ENCODE measurements at regions not wholly inside any gene's neighbourhood (a gene's known extent, or its start where the extent isn't known, plus 50 kb on each side); places are given as distances from the start of the nearest gene placed in this dataset.
"Not testable (repeated sequence)": the region's sequence is repeated elsewhere in the genome, so short reads cannot be mapped to it uniquely, and the experiment has no call there.

DNA sequence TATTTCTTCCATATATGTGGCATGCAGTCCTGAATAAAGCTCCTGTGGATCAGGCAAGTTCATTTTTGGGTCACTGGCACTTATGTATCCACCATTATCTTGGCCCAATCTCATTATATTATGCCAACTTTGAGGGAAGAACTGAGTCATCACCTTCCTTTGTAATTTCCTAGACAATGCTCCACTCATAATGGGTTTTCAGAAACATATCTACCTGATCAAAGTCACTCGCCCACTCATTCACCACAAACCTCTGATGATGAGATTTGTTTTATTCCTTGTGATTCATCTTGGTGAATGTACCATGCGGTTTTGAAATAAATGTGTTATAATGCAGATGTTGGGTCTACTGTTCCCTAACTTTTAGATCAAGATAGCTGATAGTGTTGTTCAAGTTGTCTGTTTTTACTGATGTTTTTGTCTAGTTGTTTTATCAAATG is 525.8 kb downstream of the KIF20B start:
- Histone ChIP-seq H3K9me3 (replicated peaks in 1 of 3) (no peaks in the 10 kb centered on the region), H3K4me3 (no peak overlapping the region), H3K36me3 (replicated peaks in 1 of 2) (no peaks in the 10 kb centered on the region), H3K27ac (no peak overlapping the region), H3K4me1 (replicated peaks in 1 of 2) (no peaks in the 10 kb centered on the region), H3K27me3 (no peaks in the 10 kb centered on the region)
- TF ChIP-seq POLR2A (IDR thresholded peaks at IDR 0.05): no peak
- TF ChIP-seq, protein P1, sequence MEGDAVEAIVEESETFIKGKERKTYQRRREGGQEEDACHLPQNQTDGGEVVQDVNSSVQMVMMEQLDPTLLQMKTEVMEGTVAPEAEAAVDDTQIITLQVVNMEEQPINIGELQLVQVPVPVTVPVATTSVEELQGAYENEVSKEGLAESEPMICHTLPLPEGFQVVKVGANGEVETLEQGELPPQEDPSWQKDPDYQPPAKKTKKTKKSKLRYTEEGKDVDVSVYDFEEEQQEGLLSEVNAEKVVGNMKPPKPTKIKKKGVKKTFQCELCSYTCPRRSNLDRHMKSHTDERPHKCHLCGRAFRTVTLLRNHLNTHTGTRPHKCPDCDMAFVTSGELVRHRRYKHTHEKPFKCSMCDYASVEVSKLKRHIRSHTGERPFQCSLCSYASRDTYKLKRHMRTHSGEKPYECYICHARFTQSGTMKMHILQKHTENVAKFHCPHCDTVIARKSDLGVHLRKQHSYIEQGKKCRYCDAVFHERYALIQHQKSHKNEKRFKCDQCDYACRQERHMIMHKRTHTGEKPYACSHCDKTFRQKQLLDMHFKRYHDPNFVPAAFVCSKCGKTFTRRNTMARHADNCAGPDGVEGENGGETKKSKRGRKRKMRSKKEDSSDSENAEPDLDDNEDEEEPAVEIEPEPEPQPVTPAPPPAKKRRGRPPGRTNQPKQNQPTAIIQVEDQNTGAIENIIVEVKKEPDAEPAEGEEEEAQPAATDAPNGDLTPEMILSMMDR (IDR thresholded peaks at IDR 0.05): no peak
- DNase-seq: no peak
- WGBS, 4 donors: 64 to 73% (median 67%) methylated on average over 2 of the region's 2 CpGs
- intact Hi-C loops (cut with DNase I): no loop called here

DNA sequence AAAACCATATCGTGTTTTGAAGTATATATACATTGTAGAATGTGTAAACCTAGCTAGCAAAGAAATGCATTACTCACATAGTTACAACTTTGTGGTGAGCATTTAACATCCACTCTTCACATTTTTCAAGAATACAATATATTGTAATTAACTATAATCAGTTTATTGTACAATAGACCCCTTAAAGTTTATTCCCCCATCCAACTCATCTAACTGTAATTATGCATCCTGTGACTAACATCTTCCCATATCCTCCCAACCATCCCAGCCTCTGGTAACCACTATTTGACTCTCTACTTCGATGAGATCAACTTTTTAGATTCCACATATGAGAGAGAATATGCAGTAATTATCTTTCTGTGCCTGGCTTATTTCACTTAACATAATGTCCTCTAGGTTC is 526.4 kb downstream of the KIF20B start:
- Histone ChIP-seq H3K4me3 (no peak overlapping the region), H3K27me3 (no peaks in the 10 kb centered on the region), H3K36me3 (replicated peaks in 1 of 2) (no peaks in the 10 kb centered on the region), H3K9me3 (replicated peaks in 1 of 3) (no peaks in the 10 kb centered on the region), H3K27ac (no peak overlapping the region), H3K4me1 (replicated peaks in 1 of 2) (no peaks in the 10 kb centered on the region)
- DNase-seq: no peak
- TF ChIP-seq, protein P1 (IDR thresholded peaks at IDR 0.05): no peak
- no peak for TF ChIP-seq POLR2A (IDR thresholded peaks at IDR 0.05)
- WGBS, 4 donors: 72 to 84% (median 81%) methylated on average over 2 of the region's 2 CpGs
- intact Hi-C loops (cut with DNase I): no loop called here

DNA sequence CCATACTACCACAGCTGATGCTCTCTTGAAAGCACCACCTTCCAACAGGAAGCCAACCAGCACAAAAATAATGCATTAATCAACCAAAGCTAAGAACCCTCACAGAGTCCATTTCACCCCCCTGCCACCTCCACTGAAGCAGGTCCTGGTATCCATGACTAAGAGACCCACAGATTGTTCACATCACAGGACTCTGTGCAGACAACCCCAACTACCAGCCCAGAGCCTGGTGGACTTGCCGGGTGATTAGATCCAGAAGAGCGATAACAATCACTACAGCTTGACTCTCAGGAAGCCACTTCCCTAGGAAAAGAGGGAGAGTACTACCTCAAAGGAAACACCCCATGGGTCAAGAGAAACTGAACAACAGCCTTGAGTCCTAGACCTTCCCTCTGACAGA is 528.1 kb downstream of the KIF20B start:
- TF ChIP-seq, protein P1 (IDR thresholded peaks at IDR 0.05): no peak
- TF ChIP-seq POLR2A (IDR thresholded peaks at IDR 0.05): no peak
- Histone ChIP-seq H3K27me3 (no peaks in the 10 kb centered on the region), H3K4me1 (replicated peaks in 1 of 2) (no peaks in the 10 kb centered on the region), H3K4me3 (no peak overlapping the region), H3K9me3 (replicated peaks in 1 of 3) (no peaks in the 10 kb centered on the region), H3K36me3 (replicated peaks in 1 of 2) (no peaks in the 10 kb centered on the region), H3K27ac (no peak overlapping the region)
- intact Hi-C loops (cut with DNase I): no loop called here
- WGBS, 4 donors: 94 to 100% (median 100%) methylated on average over 2 of the region's 2 CpGs; no CpG with 5 or more reads in 1 of the 4 donors
- no peak for DNase-seq

DNA sequence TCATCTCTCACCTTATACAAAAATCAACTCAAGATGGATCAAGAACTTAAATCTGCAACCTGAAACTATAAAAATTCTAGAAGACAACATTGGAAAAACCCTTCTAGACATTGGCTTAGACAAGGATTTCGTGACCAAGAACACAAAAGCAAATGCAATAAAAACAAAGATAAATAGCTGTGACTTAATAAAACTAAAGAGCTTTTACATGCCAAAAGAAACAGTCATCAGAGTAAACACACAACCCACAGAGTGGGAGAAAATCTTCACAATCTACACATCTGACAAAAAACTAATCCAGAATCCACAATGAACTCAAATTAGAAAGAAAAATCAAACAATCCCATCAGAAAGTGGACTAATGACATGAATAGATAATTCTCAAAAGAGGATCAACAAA is 532.4 kb downstream of the KIF20B start:
- H3K4me1 ChIP-seq (replicated peaks in 1 of 2); H3K27ac ChIP-seq; H3K27me3 ChIP-seq; H3K4me3 ChIP-seq; H3K9me3 ChIP-seq (replicated peaks in 1 of 3); DNase-seq; H3K36me3 ChIP-seq (replicated peaks in 1 of 2); intact Hi-C loops (cut with DNase I): not testable (repeated sequence)
- 43 to 61% (median 60%) methylated on average over 1 of the region's 1 CpG for WGBS, 4 donors

DNA sequence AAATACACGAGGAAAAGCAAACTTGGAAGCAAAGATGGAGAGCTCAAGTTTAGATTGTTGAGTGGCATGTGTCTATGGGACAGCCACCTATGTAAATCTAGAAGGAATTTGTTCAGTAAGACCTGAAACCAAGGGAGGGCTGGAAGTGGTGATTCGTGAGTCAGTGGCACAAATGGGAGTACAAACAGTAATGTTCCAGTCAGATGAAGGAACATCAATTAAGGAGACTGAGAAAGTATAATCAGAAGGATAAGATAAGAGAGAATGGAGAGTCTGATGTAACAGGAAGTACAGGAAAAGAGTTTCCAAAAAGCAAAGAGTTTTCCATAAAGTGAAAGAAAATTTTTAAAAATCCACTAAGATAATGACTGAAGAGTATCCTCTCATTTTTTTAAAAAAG is 544.2 kb downstream of the KIF20B start:
- Histone ChIP-seq H3K4me1 (replicated peaks in 1 of 2) (no peaks in the 10 kb centered on the region), H3K36me3 (replicated peaks in 1 of 2) (no peaks in the 10 kb centered on the region), H3K4me3 (no peak overlapping the region), H3K27ac (no peak overlapping the region), H3K9me3 (replicated peaks in 1 of 3) (no peaks in the 10 kb centered on the region), H3K27me3 (no peaks in the 10 kb centered on the region)
- DNase-seq: no peak
- no peak for TF ChIP-seq POLR2A (IDR thresholded peaks at IDR 0.05)
- TF ChIP-seq, protein P1 (IDR thresholded peaks at IDR 0.05): no peak
- WGBS, 4 donors: 49 to 68% (median 61%) methylated on average over 2 of the region's 2 CpGs
- intact Hi-C loops (cut with DNase I): no loop called here

DNA sequence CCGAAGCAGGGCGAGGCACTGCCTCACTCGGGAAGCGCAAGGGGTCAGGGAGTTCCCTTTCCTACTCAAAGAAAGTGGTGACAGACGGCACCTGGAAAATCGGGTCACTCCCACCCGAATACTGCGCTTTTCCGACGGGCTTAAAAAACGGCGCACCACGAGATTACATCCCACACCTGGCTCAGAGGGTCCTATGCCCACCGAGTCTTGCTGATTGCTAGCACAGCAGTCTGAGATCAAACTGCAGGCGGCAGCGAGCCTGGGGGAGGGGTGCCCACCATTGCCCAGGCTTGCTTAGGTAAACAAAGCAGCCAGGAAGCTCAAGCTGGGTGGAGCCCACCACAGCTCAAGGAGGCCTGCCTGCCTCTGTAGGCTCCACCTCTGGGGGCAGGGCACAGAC is 549.4 kb downstream of the KIF20B start:
- H3K36me3 ChIP-seq (replicated peaks in 1 of 2); H3K9me3 ChIP-seq (replicated peaks in 1 of 3); H3K4me1 ChIP-seq (replicated peaks in 1 of 2); H3K27ac ChIP-seq; H3K27me3 ChIP-seq; DNase-seq; intact Hi-C loops (cut with DNase I); H3K4me3 ChIP-seq: not testable (repeated sequence)
- 83 to 90% (median 87%) methylated on average over 14 to 16 of the region's 16 CpGs for WGBS, 4 donors

All from adrenal gland (tissue), 9 donors.